SK-N-SH treated with all-trans-retinoic acid at 6 μM for 48 hours (cell line): ENCODE measurements at regions not wholly inside any gene's neighbourhood (a gene's known extent, or its start where the extent isn't known, plus 50 kb on each side); places are given as distances from the start of the nearest gene placed in this dataset.

Experiments used
- ATAC-seq: fragments of 200-7000 bp; cut with Tn5 transposase; 3 replicates; pipeline ENCODE4 v1.9.1; 2020; ENCODE audit warnings: mild to moderate bottlenecking, moderate library complexity
- ARNTL ChIP-seq: fragments of 450-650 bp; formaldehyde crosslinking; IDR thresholded peaks from 2 replicates; pipeline ENCODE4 v1.5.0; 2020; ENCODE audit warnings: low read depth, mild to moderate bottlenecking, moderate library complexity, borderline replicate concordance
- BACH2 ChIP-seq: fragments of 250-450 bp; sonication (Bioruptor Pico); IDR thresholded peaks from 2 replicates; pipeline ENCODE4 v1.9.0; 2021; ENCODE audit warnings: mild to moderate bottlenecking, borderline replicate concordance
- CSDC2 ChIP-seq: fragments of 250-450 bp; sonication (Bioruptor Pico); IDR thresholded peaks from 2 replicates; pipeline ENCODE4 v1.5.0; 2020; ENCODE audit warnings: mild to moderate bottlenecking, moderate library complexity
- GLIS3 ChIP-seq: fragments of 250-450 bp; sonication (Bioruptor Pico); IDR thresholded peaks from 2 replicates; pipeline ENCODE4 v1.5.0; 2020; ENCODE audit warnings: mild to moderate bottlenecking, moderate library complexity
- ISL1 ChIP-seq: fragments of 250-450 bp; sonication (Bioruptor Pico); IDR thresholded peaks from 2 replicates; pipeline ENCODE4 v2.1.2; 2022; ENCODE audit warnings: mild to moderate bottlenecking, moderate library complexity
- OSR1 ChIP-seq: fragments of 250-450 bp; sonication (Bioruptor Pico); IDR thresholded peaks from 2 replicates; pipeline ENCODE4 v1.8.0; 2022; ENCODE audit warnings: moderate library complexity, mild to moderate bottlenecking, inconsistent platforms
- PPARA ChIP-seq: fragments of 250-450 bp; sonication (Bioruptor Pico); IDR thresholded peaks from 2 replicates; pipeline ENCODE4 v1.5.0; 2020; ENCODE audit warnings: mild to moderate bottlenecking, borderline replicate concordance
- RARB ChIP-seq: fragments of 250-450 bp; sonication (Bioruptor Pico); IDR thresholded peaks from 2 replicates; pipeline ENCODE4 v1.8.0; 2021; ENCODE audit warnings: mild to moderate bottlenecking, moderate library complexity
- SNAI2 ChIP-seq: fragments of 250-450 bp; sonication (Bioruptor Pico); IDR thresholded peaks from 2 replicates; pipeline ENCODE4 v1.5.0; 2020; ENCODE audit warnings: mild to moderate bottlenecking, moderate library complexity
- TCF4 ChIP-seq: fragments of 250-450 bp; sonication (Bioruptor Pico); IDR thresholded peaks from 2 replicates; pipeline ENCODE4 v1.8.0; 2021; ENCODE audit warnings: mild to moderate bottlenecking, moderate library complexity, borderline replicate concordance
- TOX ChIP-seq: fragments of 250-450 bp; sonication (Bioruptor Pico); IDR thresholded peaks from 2 replicates; pipeline ENCODE4 v1.8.0; 2021; ENCODE audit warnings: mild to moderate bottlenecking, moderate library complexity, borderline replicate concordance
- ZC3H10 ChIP-seq: fragments of 250-450 bp; sonication (Bioruptor Pico); IDR thresholded peaks from 2 replicates; pipeline ENCODE4 v1.5.1; 2021; ENCODE audit warnings: mild to moderate bottlenecking, moderate library complexity
- ZFP3 ChIP-seq: fragments of 250-450 bp; sonication (Bioruptor Pico); IDR thresholded peaks from 2 replicates; pipeline ENCODE4 v1.5.0; 2020; ENCODE audit warnings: mild to moderate bottlenecking, moderate library complexity
- ZNF565 ChIP-seq: fragments of 450-650 bp; formaldehyde crosslinking; conservative IDR thresholded peaks from 2 replicates; pipeline ENCODE4 v1.5.0; 2020; ENCODE audit warnings: low read depth, mild to moderate bottlenecking, moderate library complexity
- ZNF70 ChIP-seq: fragments of 450-650 bp; formaldehyde crosslinking; IDR thresholded peaks from 2 replicates; pipeline ENCODE4 v1.5.0; 2020; ENCODE audit warnings: mild to moderate bottlenecking, moderate library complexity
- ZNF8 ChIP-seq: fragments of 450-650 bp; formaldehyde crosslinking; IDR thresholded peaks from 2 replicates; pipeline ENCODE4 v1.5.0; 2020; ENCODE audit warnings: mild to moderate bottlenecking, moderate library complexity
- TF ChIP-seq, protein P1 (sequence below): fragments of 250-450 bp; sonication (Bioruptor Pico); IDR thresholded peaks from 2 replicates; pipeline ENCODE4 v1.5.0; 2020; ENCODE audit warnings: mild to moderate bottlenecking, moderate library complexity
- TF ChIP-seq, protein P2 (sequence below): fragments of 250-450 bp; sonication (Bioruptor Pico); IDR thresholded peaks from 2 replicates; pipeline ENCODE4 v1.5.1; 2021; ENCODE audit warnings: mild to moderate bottlenecking, moderate library complexity
- TF ChIP-seq, protein P3 (sequence below): fragments of 250-450 bp; sonication (Bioruptor Pico); IDR thresholded peaks from 2 replicates; pipeline ENCODE4 v1.8.0; 2021; ENCODE audit warnings: low read depth, mild to moderate bottlenecking, moderate library complexity, borderline replicate concordance
- TF ChIP-seq, protein P4 (sequence below): fragments of 250-450 bp; sonication (Bioruptor Pico); IDR thresholded peaks from 2 replicates; pipeline ENCODE4 v1.5.1; 2020; ENCODE audit warnings: low read depth, mild to moderate bottlenecking, moderate library complexity

DNA sequence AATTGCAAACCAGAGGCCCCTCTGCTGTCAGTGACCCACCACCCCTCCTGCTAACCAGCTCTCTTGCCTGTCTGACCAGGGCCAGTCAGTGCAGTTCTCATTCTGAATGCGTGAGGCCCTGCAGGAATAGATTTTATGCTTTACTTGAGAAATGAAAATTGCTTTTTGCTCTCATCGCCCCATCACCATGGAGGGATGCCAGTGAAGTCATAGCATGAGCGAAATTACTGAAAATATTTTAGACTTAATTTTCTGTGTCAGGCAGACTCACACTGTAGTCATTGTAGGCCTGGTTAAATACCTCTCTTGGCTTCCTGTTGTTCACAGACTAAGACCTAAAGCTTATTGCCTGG, 490.5 kb upstream of the CDH5 start (continued):
- TF ChIP-seq GLIS3 (CRISPR knock-in tag) (no peak), SNAI2 (CRISPR knock-in tag) (no peak), ISL1 (CRISPR knock-in tag) (no peak), TOX (CRISPR knock-in tag) (no peak)
- TF ChIP-seq, protein P1, sequence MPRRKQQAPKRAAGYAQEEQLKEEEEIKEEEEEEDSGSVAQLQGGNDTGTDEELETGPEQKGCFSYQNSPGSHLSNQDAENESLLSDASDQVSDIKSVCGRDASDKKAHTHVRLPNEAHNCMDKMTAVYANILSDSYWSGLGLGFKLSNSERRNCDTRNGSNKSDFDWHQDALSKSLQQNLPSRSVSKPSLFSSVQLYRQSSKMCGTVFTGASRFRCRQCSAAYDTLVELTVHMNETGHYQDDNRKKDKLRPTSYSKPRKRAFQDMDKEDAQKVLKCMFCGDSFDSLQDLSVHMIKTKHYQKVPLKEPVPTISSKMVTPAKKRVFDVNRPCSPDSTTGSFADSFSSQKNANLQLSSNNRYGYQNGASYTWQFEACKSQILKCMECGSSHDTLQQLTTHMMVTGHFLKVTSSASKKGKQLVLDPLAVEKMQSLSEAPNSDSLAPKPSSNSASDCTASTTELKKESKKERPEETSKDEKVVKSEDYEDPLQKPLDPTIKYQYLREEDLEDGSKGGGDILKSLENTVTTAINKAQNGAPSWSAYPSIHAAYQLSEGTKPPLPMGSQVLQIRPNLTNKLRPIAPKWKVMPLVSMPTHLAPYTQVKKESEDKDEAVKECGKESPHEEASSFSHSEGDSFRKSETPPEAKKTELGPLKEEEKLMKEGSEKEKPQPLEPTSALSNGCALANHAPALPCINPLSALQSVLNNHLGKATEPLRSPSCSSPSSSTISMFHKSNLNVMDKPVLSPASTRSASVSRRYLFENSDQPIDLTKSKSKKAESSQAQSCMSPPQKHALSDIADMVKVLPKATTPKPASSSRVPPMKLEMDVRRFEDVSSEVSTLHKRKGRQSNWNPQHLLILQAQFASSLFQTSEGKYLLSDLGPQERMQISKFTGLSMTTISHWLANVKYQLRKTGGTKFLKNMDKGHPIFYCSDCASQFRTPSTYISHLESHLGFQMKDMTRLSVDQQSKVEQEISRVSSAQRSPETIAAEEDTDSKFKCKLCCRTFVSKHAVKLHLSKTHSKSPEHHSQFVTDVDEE, result no peak
- TF ChIP-seq, protein P2, sequence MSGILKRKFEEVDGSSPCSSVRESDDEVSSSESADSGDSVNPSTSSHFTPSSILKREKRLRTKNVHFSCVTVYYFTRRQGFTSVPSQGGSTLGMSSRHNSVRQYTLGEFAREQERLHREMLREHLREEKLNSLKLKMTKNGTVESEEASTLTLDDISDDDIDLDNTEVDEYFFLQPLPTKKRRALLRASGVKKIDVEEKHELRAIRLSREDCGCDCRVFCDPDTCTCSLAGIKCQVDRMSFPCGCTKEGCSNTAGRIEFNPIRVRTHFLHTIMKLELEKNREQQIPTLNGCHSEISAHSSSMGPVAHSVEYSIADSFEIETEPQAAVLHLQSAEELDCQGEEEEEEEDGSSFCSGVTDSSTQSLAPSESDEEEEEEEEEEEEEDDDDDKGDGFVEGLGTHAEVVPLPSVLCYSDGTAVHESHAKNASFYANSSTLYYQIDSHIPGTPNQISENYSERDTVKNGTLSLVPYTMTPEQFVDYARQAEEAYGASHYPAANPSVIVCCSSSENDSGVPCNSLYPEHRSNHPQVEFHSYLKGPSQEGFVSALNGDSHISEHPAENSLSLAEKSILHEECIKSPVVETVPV, result no peak
- TF ChIP-seq, protein P3, sequence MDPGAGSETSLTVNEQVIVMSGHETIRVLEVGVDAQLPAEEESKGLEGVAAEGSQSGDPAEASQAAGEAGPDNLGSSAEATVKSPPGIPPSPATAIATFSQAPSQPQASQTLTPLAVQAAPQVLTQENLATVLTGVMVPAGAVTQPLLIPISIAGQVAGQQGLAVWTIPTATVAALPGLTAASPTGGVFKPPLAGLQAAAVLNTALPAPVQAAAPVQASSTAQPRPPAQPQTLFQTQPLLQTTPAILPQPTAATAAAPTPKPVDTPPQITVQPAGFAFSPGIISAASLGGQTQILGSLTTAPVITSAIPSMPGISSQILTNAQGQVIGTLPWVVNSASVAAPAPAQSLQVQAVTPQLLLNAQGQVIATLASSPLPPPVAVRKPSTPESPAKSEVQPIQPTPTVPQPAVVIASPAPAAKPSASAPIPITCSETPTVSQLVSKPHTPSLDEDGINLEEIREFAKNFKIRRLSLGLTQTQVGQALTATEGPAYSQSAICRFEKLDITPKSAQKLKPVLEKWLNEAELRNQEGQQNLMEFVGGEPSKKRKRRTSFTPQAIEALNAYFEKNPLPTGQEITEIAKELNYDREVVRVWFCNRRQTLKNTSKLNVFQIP (CRISPR knock-in tag), result no peak

DNA sequence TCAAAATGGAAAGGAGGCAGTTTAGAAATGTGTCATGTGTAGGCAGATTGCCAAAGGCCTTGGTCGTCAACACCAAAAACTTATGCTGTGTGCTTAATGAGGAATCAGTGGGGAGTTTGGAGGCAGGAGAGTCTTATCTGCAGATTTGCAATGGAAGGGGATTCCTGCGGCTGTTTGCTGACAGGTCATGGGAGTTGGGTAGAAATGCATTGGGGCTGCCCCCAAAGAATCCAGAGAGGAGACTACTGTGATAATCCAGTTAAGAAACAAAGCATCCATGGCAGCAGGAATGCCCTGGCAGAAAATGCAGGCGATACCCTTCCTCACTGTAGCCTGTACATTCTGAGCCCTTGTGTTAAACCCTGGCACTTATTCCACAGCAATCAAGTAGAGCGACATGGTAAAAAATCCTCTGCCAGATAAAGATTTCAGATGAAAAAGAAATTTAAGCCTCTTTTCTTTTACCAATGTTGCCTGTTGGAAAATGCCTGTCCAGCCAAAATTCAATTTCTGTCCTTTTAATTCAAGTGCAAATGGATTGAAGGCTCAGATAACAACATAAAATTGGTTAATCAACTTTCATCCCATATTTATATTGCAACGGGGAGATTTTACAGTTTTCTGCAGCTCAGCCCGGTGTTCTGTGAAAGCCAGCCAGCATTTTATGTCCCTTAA, 491.0 kb upstream of the CDH5 start:
- peak; percentile 60 for ATAC-seq
- TF ChIP-seq ZNF8 (0 out of 2 replicates have a peak, but pooled peaks have one; percentile 42), CSDC2 (no peak)

DNA sequence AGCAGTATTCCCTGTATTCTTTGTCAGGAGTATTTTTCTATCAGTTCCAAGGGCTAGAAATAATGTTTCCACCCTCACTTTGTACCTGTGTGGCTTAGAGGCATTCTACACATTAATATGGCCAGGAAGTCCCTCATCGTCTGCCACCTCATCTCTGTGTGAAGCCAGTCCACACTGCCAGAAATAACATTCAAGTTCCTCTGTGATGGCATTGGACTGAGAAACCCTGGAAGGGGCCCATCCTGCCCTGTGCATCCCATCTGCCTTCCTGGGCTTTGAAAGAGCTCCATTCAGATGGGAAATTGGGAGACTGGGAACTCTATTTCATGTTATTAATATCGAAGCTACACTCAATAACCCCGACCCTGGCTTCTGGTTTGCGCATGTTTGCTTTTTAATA, 497.2 kb upstream of the CDH5 start:
- ATAC-seq, result no peak
- TF ChIP-seq, protein P3 (CRISPR knock-in tag), result no peak
- TF ChIP-seq ZNF70 (no peak), BACH2 (CRISPR knock-in tag) (no peak), RARB (CRISPR knock-in tag) (no peak), TOX (CRISPR knock-in tag) (no peak), OSR1 (CRISPR knock-in tag) (no peak), ZFP3 (CRISPR knock-in tag) (no peak), ISL1 (CRISPR knock-in tag) (no peak), GLIS3 (CRISPR knock-in tag) (no peak), SNAI2 (CRISPR knock-in tag) (no peak), CSDC2 (no peak), PPARA (CRISPR knock-in tag) (no peak), ZNF565 (CRISPR knock-in tag) (no peak), ZC3H10 (CRISPR knock-in tag) (no peak), ZNF8 (no peak), TCF4 (CRISPR knock-in tag) (no peak), ARNTL (no peak)
- TF ChIP-seq, protein P2, result no peak
- TF ChIP-seq, protein P1, result no peak
- TF ChIP-seq, protein P4, sequence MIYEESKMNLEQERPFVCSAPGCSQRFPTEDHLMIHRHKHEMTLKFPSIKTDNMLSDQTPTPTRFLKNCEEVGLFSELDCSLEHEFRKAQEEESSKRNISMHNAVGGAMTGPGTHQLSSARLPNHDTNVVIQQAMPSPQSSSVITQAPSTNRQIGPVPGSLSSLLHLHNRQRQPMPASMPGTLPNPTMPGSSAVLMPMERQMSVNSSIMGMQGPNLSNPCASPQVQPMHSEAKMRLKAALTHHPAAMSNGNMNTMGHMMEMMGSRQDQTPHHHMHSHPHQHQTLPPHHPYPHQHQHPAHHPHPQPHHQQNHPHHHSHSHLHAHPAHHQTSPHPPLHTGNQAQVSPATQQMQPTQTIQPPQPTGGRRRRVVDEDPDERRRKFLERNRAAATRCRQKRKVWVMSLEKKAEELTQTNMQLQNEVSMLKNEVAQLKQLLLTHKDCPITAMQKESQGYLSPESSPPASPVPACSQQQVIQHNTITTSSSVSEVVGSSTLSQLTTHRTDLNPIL (CRISPR knock-in tag), result no peak
